A549 (cell line): ENCODE measurements at regions not wholly inside any gene's neighbourhood (a gene's known extent, or its start where the extent isn't known, plus 50 kb on each side); places are given as distances from the start of the nearest gene placed in this dataset.

Source experiments
- CTCF ChIP-seq: fragments of >200 bp; sonication (Bioruptor Twin); formaldehyde crosslinking; IDR thresholded peaks from 3 replicates; pipeline ENCODE4 v1.5.1; 2016
- HDAC2 ChIP-seq: fragments of 200-600 bp; sonication (generic); IDR thresholded peaks from 2 replicates; pipeline ENCODE4 v1.6.1; 2016
- NFE2L2 ChIP-seq: fragments of 150-350 bp; conservative IDR thresholded peaks from 2 replicates; pipeline ENCODE4 v1.6.1; 2014; ENCODE audit warnings: low read length
- NR3C1 ChIP-seq: fragments of >200 bp; sonication (Bioruptor Twin); formaldehyde crosslinking; IDR thresholded peaks from 3 replicates; pipeline ENCODE4 v1.6.1; 2017
- POLR2A ChIP-seq: IDR thresholded peaks from 2 replicates; pipeline ENCODE4 v1.6.1; 2012; ENCODE audit warnings: mild to moderate bottlenecking, low read length
- SMC3 ChIP-seq: fragments of >200 bp; sonication (Bioruptor Twin); formaldehyde crosslinking; IDR thresholded peaks from 3 replicates; pipeline ENCODE4 v1.6.1; 2018; ENCODE audit warnings: inconsistent platforms

GRCh38 chr3:96190024-96190616 is 624.3 kb upstream of the EPHA6 start:
- TF ChIP-seq NR3C1 (no peak), CTCF (no peak), NFE2L2 (no peak), HDAC2 (no peak), POLR2A (no peak), SMC3 (no peak)
